Duodenal mucosa (tissue), 2 donors: ENCODE measurements at regions not wholly inside any gene's neighbourhood (a gene's known extent, or its start where the extent isn't known, plus 50 kb on each side); places are given as distances from the start of the nearest gene placed in this dataset.

Experiments
- H3K27ac ChIP-seq: one replicate; pipeline ENCODE4 v1.7.0; 2013; ENCODE audit warnings: low read depth, low read length
- H3K27me3 ChIP-seq, 2 donors: one replicate each; pipeline ENCODE4 v1.7.0; 2013; ENCODE audit warnings: low read length in 2 of 2, control low read depth in 1 of 2; ENCODE audit not compliant: insufficient read depth in 2 of 2, control insufficient read depth in 1 of 2
- H3K36me3 ChIP-seq, 2 donors: one replicate each; pipeline ENCODE4 v1.7.0; 2013; ENCODE audit warnings: low read length in 2 of 2, control low read depth in 1 of 2; ENCODE audit not compliant: insufficient read depth in 2 of 2, control insufficient read depth in 1 of 2
- H3K4me1 ChIP-seq, 2 donors: one replicate each; pipeline ENCODE4 v1.7.0; 2013; ENCODE audit warnings: low read length in 2 of 2, control low read depth in 1 of 2; ENCODE audit not compliant: insufficient read depth in 2 of 2, control insufficient read depth in 1 of 2
- H3K4me3 ChIP-seq, 2 donors: one replicate each; pipeline ENCODE4 v1.7.0; 2013; ENCODE audit warnings: low read length in 2 of 2, low read depth in 1 of 2
- H3K9ac ChIP-seq, 2 donors: one replicate each; pipeline ENCODE4 v1.7.0; 2013; ENCODE audit warnings: low read length in 2 of 2, low read depth in 1 of 2
- H3K9me3 ChIP-seq, 2 donors: one replicate each; pipeline ENCODE4 v1.7.0; 2013; ENCODE audit warnings: low read length in 2 of 2, control low read depth in 1 of 2; ENCODE audit not compliant: control insufficient read depth in 1 of 2

DNA sequence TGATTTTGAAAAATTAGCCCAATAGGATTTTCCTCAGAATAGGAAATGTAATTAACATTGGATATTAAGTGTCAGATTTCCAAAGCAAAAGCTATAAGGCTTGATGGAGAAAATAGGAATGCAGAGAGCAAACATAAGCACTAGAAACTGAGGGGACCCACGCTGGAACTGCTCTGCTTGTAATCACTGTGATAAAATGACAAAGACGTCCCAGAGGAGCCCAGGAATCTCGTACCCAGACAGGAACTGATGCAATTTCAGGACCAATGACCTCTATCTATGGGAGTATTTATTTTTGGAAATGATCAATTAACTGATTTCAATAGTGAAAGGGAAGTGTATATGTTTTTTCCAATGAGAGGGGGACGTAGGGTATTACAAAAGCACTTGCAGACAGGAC, 714.5 kb upstream of the WWC1 start:
- H3K9me3 ChIP-seq = no peaks in the 10 kb centered on the region
- peaks cover 11 to 32% of the 10 kb centered on the region in 2 donors for H3K27me3 ChIP-seq
- no peak overlapping the region for H3K4me3 ChIP-seq
- H3K4me1 ChIP-seq = no peaks in the 10 kb centered on the region
- H3K9ac ChIP-seq = no peak overlapping the region
- H3K27ac ChIP-seq = no peak overlapping the region
- H3K36me3 ChIP-seq = no peaks in the 10 kb centered on the region

DNA sequence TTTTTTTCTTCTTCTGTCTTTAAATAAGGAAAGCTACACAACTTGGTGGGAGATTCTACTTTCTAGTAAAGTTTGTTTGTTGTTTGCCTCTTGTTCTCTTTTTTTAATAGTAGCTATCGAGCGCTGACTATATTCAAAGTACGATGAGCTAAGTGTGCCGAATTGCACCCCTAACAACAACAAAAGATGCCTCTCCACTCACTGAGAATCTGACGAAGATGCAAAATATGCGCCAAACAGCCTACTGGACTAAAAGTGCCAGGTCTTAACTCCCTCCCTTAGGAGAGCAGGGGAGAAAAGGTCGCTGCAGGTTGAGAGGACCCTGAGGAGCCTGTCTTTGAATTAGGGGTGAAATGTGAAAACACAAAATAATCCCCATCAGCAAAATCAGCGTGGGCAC, 713.8 kb upstream of the WWC1 start:
- Histone ChIP-seq H3K36me3 (no peaks in the 10 kb centered on the region), H3K4me3 (no peak overlapping the region), H3K27ac (no peak overlapping the region), H3K9ac (no peak overlapping the region), H3K27me3 (peaks cover 8 to 26% of the 10 kb centered on the region in 2 donors), H3K9me3 (no peaks in the 10 kb centered on the region), H3K4me1 (no peaks in the 10 kb centered on the region)

DNA sequence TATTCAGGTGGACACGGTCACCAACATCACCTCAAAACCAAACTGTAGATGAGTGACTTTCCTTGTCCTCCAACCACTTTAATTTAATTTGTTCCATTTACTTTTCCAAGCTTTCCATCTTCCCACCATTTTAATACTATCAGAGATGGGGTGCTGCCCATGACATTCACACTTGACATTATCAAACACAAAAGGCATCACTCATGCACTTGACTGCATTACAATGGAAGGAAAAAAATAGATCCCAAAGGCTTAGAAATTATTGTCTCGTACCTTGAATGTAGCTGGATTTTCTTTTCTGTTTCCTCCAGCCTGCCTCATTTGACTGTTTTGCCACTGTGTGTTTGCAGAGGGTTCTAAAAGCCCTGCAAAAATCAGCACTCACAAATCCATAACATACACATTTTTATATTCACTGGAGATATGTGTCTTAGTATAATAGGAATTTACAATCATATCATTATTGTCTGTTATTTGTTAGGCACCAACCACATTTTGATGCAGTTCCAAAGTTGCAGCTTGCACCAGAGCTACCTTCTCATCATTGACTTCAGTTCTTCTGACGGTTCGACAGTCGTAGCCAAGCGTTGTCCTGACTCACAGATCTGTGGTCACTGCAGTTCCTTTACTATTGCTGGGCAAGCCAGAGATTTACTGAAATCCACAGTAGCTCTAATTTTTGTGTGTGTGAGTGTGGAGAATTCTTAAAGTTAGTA, 712.3 kb upstream of the WWC1 start:
- Histone ChIP-seq H3K9me3 (no peaks in the 10 kb centered on the region), H3K4me3 (no peak overlapping the region), H3K27me3 (peaks cover 6 to 15% of the 10 kb centered on the region in 2 donors), H3K4me1 (no peaks in the 10 kb centered on the region), H3K36me3 (no peaks in the 10 kb centered on the region), H3K27ac (no peak overlapping the region), H3K9ac (no peak overlapping the region)

- Histone ChIP-seq H3K36me3 (no peaks in the 10 kb centered on the region), H3K27me3 (peaks cover 6 to 9% of the 10 kb centered on the region in 2 donors), H3K9ac (no peak overlapping the region), H3K9me3 (no peaks in the 10 kb centered on the region), H3K4me1 (no peaks in the 10 kb centered on the region), H3K4me3 (no peak overlapping the region), H3K27ac (no peak overlapping the region)
Measured at GRCh38 chr5:167579693-167580055, 711.8 kb upstream of the WWC1 start.

GRCh38 chr5:167580608-167581007, 710.8 kb upstream of the WWC1 start:
- Histone ChIP-seq H3K9me3 (no peaks in the 10 kb centered on the region), H3K27me3 (peaks cover 0 to 4% of the 10 kb centered on the region in 2 donors), H3K27ac (no peak overlapping the region), H3K9ac (no peak overlapping the region), H3K4me3 (no peak overlapping the region), H3K4me1 (no peaks in the 10 kb centered on the region), H3K36me3 (no peaks in the 10 kb centered on the region)

DNA sequence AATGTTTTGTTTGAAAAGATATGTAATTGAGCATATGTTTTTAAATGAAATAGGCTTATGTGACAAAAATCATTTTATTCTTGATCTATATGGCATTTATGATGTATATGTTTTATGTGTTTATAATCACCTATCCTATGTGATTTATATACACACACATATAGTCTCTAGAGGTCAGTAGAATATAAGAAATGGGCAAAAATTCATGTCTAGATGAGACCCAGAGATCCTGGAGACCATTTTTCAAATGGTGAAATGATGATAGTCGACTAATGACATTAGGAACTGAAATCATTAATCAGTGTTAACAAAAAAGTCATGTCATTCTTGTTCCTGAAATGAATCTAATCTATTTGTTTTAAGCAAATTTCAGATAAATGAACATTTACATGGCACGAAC, 709.2 kb upstream of the WWC1 start:
- no peak overlapping the region for H3K4me3 ChIP-seq
- H3K27ac ChIP-seq = no peak overlapping the region

GRCh38 chr5:167582886-167583285, 708.6 kb upstream of the WWC1 start:
- Histone ChIP-seq H3K27ac (no peak overlapping the region), H3K9me3 (no peaks in the 10 kb centered on the region), H3K27me3 (no peaks in the 10 kb centered on the region), H3K4me1 (no peaks in the 10 kb centered on the region), H3K4me3 (no peak overlapping the region), H3K9ac (no peak overlapping the region), H3K36me3 (no peaks in the 10 kb centered on the region)

More for the DNA sequence above, 709.2 kb upstream of the WWC1 start:
- Histone ChIP-seq H3K27me3 (no peaks in the 10 kb centered on the region), H3K36me3 (no peaks in the 10 kb centered on the region), H3K9ac (no peak overlapping the region), H3K9me3 (no peaks in the 10 kb centered on the region), H3K4me1 (no peaks in the 10 kb centered on the region)

DNA sequence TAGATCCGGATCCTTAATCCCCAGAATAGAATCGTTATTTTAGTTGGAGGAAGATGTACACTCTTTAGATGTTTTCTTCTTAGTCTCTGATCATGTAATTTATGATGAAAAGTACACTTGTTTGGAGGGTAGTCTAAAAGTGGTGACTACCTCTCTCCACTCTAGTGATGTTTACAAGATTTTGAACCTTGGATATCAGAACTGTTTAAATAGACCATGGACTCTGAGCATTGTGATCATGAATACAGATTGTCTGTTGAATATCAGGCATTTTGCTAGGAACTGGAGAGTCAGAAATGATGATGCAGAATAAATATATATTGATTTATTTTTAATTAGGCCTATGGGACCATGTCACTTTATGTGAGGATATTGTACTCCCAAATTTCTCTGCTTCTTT, 706.3 kb upstream of the WWC1 start:
- Histone ChIP-seq H3K27me3 (no peaks in the 10 kb centered on the region), H3K9me3 (no peaks in the 10 kb centered on the region), H3K4me3 (no peak overlapping the region), H3K9ac (no peak overlapping the region), H3K36me3 (no peaks in the 10 kb centered on the region), H3K4me1 (no peaks in the 10 kb centered on the region), H3K27ac (no peak overlapping the region)

DNA sequence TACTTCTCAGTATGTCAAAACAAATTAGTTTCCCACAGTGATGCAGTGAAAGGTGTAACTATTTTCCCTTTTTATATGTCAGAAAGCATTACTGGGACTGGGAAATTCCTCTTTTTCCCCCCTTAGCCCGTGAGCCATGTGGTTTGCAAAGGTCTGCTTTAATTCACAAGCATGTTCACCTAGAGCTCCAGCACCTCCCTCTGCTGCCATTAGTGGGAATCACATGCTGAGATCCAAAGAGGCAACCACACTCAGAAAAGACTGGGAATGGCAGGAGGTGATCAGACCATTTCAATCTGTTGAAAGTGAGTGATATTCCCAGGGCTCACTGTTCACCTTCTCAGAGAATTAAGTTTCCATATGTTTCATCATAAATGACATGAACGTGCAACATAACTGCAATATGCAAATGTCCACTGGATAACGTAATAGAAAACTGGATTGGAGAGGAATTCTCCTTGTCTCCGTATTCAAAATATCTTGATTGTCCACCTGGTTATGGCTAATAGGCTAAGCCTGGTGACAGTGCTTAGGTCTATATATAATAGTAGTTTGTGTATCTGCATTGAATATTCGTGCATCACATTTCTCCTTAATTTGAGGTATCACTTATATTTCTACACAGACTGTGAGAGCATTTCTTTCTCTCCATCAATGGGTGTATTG, 703.5 kb upstream of the WWC1 start:
- Histone ChIP-seq H3K9me3 (no peaks in the 10 kb centered on the region), H3K9ac (no peak overlapping the region), H3K27ac (no peak overlapping the region), H3K4me3 (no peak overlapping the region), H3K27me3 (no peaks in the 10 kb centered on the region), H3K4me1 (no peaks in the 10 kb centered on the region), H3K36me3 (no peaks in the 10 kb centered on the region)

- H3K9ac ChIP-seq = no peak overlapping the region
- H3K4me1 ChIP-seq = no peaks in the 10 kb centered on the region
- H3K27me3 ChIP-seq = no peaks in the 10 kb centered on the region
- H3K4me3 ChIP-seq = no peak overlapping the region
- no peaks in the 10 kb centered on the region for H3K36me3 ChIP-seq
- H3K9me3 ChIP-seq = no peaks in the 10 kb centered on the region
- no peak overlapping the region for H3K27ac ChIP-seq
Measured at GRCh38 chr5:167592114-167592513, 699.3 kb upstream of the WWC1 start.
